ENCODE measurements at regions not wholly inside any gene's neighbourhood (a gene's known extent, or its start where the extent isn't known, plus 50 kb on each side); places are given as distances from the start of the nearest gene placed in this dataset.

- peaks cover 38% of the 10 kb centered on the region for H3K4me1 ChIP-seq (ENCODE audit: control insufficient read depth, insufficient read depth, low read length)
- H3K9me3 ChIP-seq (ENCODE audit: control insufficient read depth, insufficient read depth, low read depth, low read length) = no peaks in the 10 kb centered on the region
- H3K4me3 ChIP-seq (ENCODE audit: low read depth, low read length) = no peak overlapping the region
- ChIA-PET POLR2A (no interaction called here), CTCF (interaction anchor here (0.7 kb wide), 2 partner anchors 652 to 881 kb away, joined by 3 to 7 read pairs; no protein-coding TSS in a partner anchor)
- H3K27ac ChIP-seq (ENCODE audit: extremely low read depth, low read depth, low read length) = no peak overlapping the region
- TF ChIP-seq SCRT2 (tag by site-specific recombination; IDR thresholded peaks at IDR 0.05) (peak; percentile 75), ZNF362 (tag by site-specific recombination; IDR thresholded peaks at IDR 0.05) (peak; percentile 85), ZNF660 (tag by site-specific recombination; IDR thresholded peaks at IDR 0.05) (no peak)
- no peaks in the 10 kb centered on the region for H3K36me3 ChIP-seq (ENCODE audit: control insufficient read depth in 2 of 2, insufficient read depth in 1 of 2, low read length in 2 of 2)
Observed at GRCh38 chr2:66699416-66699792, 264.5 kb downstream of the MEIS1 start.

GRCh38 chr2:66699793-66700676 is 265.1 kb downstream of the MEIS1 start:
- Histone ChIP-seq H3K9me3 (ENCODE audit: control insufficient read depth, insufficient read depth, low read depth, low read length) (no peaks in the 10 kb centered on the region), H3K36me3 (ENCODE audit: control insufficient read depth in 2 of 2, insufficient read depth in 1 of 2, low read length in 2 of 2) (no peaks in the 10 kb centered on the region), H3K4me1 (ENCODE audit: control insufficient read depth, insufficient read depth, low read length) (peaks cover 38% of the 10 kb centered on the region), H3K4me3 (ENCODE audit: low read depth, low read length) (no peak overlapping the region), H3K27ac (ENCODE audit: extremely low read depth, low read depth, low read length) (no peak overlapping the region)
- POLR2A ChIA-PET = no interaction called here
- CTCF ChIA-PET = interaction anchor here (0.7 kb wide), 1 partner anchor 653 kb away, joined by 7 read pairs; no protein-coding TSS in a partner anchor
- TF ChIP-seq ZNF335 (tag by site-specific recombination; conservative IDR thresholded peaks at IDR 0.05) (peak; percentile 75), ZNF645 (tag by site-specific recombination; IDR thresholded peaks at IDR 0.05) (no peak), FEZF1 (tag by site-specific recombination; IDR thresholded peaks at IDR 0.05) (peak; percentile 24; the same call in 1 of the 2 replicates), MZF1 (tag by site-specific recombination; IDR thresholded peaks at IDR 0.05; ENCODE audit: borderline replicate concordance) (peak; percentile 55; the same call in 1 of the 2 replicates), ZBTB44 (tag by site-specific recombination; IDR thresholded peaks at IDR 0.05) (peak; percentile 10; the same call in 1 of the 2 replicates), PRDM6 (tag by site-specific recombination; IDR thresholded peaks at IDR 0.05) (no peak; the same call in 1 of the 2 replicates), GLI2 (tag by site-specific recombination; IDR thresholded peaks at IDR 0.05; ENCODE audit: borderline replicate concordance, low read depth) (no peak), ZNF704 (tag by site-specific recombination; IDR thresholded peaks at IDR 0.05) (no peak), ZNF48 (tag by site-specific recombination; IDR thresholded peaks at IDR 0.05) (no peak), ZNF26 (tag by site-specific recombination; IDR thresholded peaks at IDR 0.05) (no peak)
